ENCODE measurements at regions not wholly inside any gene's neighbourhood (a gene's known extent, or its start where the extent isn't known, plus 50 kb on each side); places are given as distances from the start of the nearest gene placed in this dataset.

- Histone ChIP-seq H3K27ac (ENCODE audit: low read depth, low read length) (no peak overlapping the region), H3K9ac (ENCODE audit: extremely low read depth, low read length, poor library complexity, severe bottlenecking) (no peak overlapping the region), H3K4me3 (ENCODE audit: low read length) (no peak overlapping the region), H3K27me3 (ENCODE audit: control insufficient read depth, insufficient read depth, low read length, poor library complexity, severe bottlenecking) (no peaks in the 10 kb centered on the region), H3K9me3 (ENCODE audit: control insufficient read depth, low read length) (no peaks in the 10 kb centered on the region), H3K36me3 (ENCODE audit: control insufficient read depth, insufficient read depth, low read length) (no peaks in the 10 kb centered on the region), H3K4me1 (ENCODE audit: control insufficient read depth, insufficient read depth, low read length) (no peaks in the 10 kb centered on the region)
- no peaks in the 10 kb centered on the region for H3K4me1 Mint-ChIP-seq
- no peak overlapping the region for H3K27ac Mint-ChIP-seq
- H3K4me3 Mint-ChIP-seq: no peak overlapping the region
- no peak for TF ChIP-seq CTCF (conservative IDR thresholded peaks at IDR 0.05)
- no peak for DNase-seq
- no peaks in the 10 kb centered on the region for H3K9me3 Mint-ChIP-seq
- WGBS, 2 experiments (ENCODE audit: insufficient coverage in 1 of 2, insufficient read length in 1 of 2): 95 to 100% methylated on average over 2 to 3 of the region's 3 CpGs
- no peaks in the 10 kb centered on the region for H3K27me3 Mint-ChIP-seq (ENCODE audit: insufficient read depth)
- H3K36me3 Mint-ChIP-seq (ENCODE audit: low read depth): no peaks in the 10 kb centered on the region
These were observed 172.3 kb upstream of the MCTP2 start for GRCh38 chr15:94059013-94059587.

GRCh38 chr15:94057305-94057704, 174.1 kb upstream of the MCTP2 start:
- Histone ChIP-seq H3K27ac (ENCODE audit: low read depth, low read length) (no peak overlapping the region), H3K4me1 (ENCODE audit: control insufficient read depth, insufficient read depth, low read length) (peaks cover 2% of the 10 kb centered on the region), H3K36me3 (ENCODE audit: control insufficient read depth, insufficient read depth, low read length) (no peaks in the 10 kb centered on the region), H3K27me3 (ENCODE audit: control insufficient read depth, insufficient read depth, low read length, poor library complexity, severe bottlenecking) (no peaks in the 10 kb centered on the region), H3K9ac (ENCODE audit: extremely low read depth, low read length, poor library complexity, severe bottlenecking) (no peak overlapping the region), H3K4me3 (ENCODE audit: low read length) (no peak overlapping the region), H3K9me3 (ENCODE audit: control insufficient read depth, low read length) (no peaks in the 10 kb centered on the region)
- DNase-seq: no peak
- Mint-ChIP-seq H3K4me3 (no peak overlapping the region), H3K36me3 (ENCODE audit: low read depth) (no peaks in the 10 kb centered on the region), H3K9me3 (no peaks in the 10 kb centered on the region), H3K27me3 (ENCODE audit: insufficient read depth) (no peaks in the 10 kb centered on the region), H3K4me1 (no peaks in the 10 kb centered on the region), H3K27ac (no peak overlapping the region)
- no peak for TF ChIP-seq CTCF (conservative IDR thresholded peaks at IDR 0.05)
- 85 to 86% methylated on average over 1 of the region's 1 CpG for WGBS, 2 experiments (ENCODE audit: insufficient coverage in 1 of 2, insufficient read length in 1 of 2)

GRCh38 chr15:94056314-94056713, 175.0 kb upstream of the MCTP2 start:
- H3K9me3 ChIP-seq (ENCODE audit: control insufficient read depth, low read length): no peaks in the 10 kb centered on the region
- peaks cover 2% of the 10 kb centered on the region for H3K4me1 ChIP-seq (ENCODE audit: control insufficient read depth, insufficient read depth, low read length)
- TF ChIP-seq CTCF (conservative IDR thresholded peaks at IDR 0.05): no peak
- H3K36me3 ChIP-seq (ENCODE audit: control insufficient read depth, insufficient read depth, low read length): no peaks in the 10 kb centered on the region
- H3K27me3 ChIP-seq (ENCODE audit: control insufficient read depth, insufficient read depth, low read length, poor library complexity, severe bottlenecking): no peaks in the 10 kb centered on the region
- no peak overlapping the region for H3K4me3 ChIP-seq (ENCODE audit: low read length)
- H3K9ac ChIP-seq (ENCODE audit: extremely low read depth, low read length, poor library complexity, severe bottlenecking): no peak overlapping the region
- Mint-ChIP-seq H3K27me3 (ENCODE audit: insufficient read depth) (no peaks in the 10 kb centered on the region), H3K9me3 (no peaks in the 10 kb centered on the region), H3K4me1 (no peaks in the 10 kb centered on the region), H3K4me3 (no peak overlapping the region), H3K36me3 (ENCODE audit: low read depth) (no peaks in the 10 kb centered on the region), H3K27ac (no peak overlapping the region)
- DNase-seq: no peak
- no peak overlapping the region for H3K27ac ChIP-seq (ENCODE audit: low read depth, low read length)

Measured in endodermal cell (in vitro differentiated cells).